ENCODE measurements at regions not wholly inside any gene's neighbourhood (a gene's known extent, or its start where the extent isn't known, plus 50 kb on each side); places are given as distances from the start of the nearest gene placed in this dataset.

DNA sequence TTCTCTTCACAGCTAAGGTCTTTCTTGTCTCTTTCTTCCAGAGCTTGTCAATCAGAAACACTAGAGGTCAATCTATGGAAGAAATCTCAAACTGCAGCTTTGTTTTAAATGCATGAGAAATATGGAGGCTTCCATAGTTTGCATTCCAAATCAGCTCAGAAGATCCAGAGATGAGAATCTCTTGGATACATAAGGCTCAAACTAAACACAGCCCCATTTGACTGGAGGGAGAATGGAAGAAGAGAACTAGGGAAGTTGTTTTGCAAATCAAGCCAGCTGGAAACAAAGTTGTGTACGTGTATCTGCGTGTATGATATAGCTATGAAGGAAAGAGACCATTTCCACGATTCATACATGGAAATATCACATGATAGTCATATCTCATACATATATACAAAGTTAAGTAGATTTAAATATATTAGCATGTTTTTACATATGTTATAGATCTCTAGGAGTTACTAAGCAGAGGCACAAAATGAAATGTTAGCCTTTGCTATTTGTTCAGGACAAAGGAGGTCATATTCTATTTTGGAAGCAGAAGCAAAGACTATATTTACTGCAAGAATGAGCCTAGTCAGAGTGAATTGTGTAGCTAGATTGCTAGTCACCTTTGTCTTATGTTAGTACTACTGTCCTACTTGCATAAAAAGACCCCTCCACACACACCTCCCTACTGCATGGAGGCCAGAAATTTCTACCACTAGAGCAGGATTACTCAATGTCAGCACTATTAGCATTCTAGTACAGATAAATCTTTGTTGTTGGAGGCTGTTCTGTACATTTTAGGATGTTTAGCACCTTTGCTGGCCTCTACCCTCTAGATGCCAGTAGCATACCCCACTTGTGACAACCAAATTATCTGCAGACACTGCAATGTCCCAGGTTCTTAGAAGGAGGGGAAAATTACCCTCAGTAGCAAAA is 303.5 kb upstream of the CHAC2 start:
- Histone ChIP-seq H3K9me3 (ENCODE audit: low read length) (no peaks in the 10 kb centered on the region), H3K9me2 (replicated peaks; ENCODE audit: insufficient read depth, low read length) (no peaks in the 10 kb centered on the region), H3K4me1 (ENCODE audit: low read length) (no peaks in the 10 kb centered on the region), H3K79me2 (ENCODE audit: low read length) (no peaks in the 10 kb centered on the region), H3K4me2 (ENCODE audit: low read depth, low read length, poor library complexity, severe bottlenecking) (no peak overlapping the region), H3K4me3 (ENCODE audit: low read length) (no peak overlapping the region), H3K36me3 (ENCODE audit: insufficient read depth, low read length) (no peaks in the 10 kb centered on the region), H3K27me3 (ENCODE audit: low read length) (no peaks in the 10 kb centered on the region), H3K27ac (ENCODE audit: low read length) (no peak overlapping the region), H3K9ac (ENCODE audit: low read length) (no peak overlapping the region), H2AFZ (ENCODE audit: low read length) (no peak overlapping the region; the same call in 1 of the 2 replicates), H4K20me1 (ENCODE audit: insufficient read depth, low read depth, low read length) (no peaks in the 10 kb centered on the region)
- DNase-seq, result no peak

DNA sequence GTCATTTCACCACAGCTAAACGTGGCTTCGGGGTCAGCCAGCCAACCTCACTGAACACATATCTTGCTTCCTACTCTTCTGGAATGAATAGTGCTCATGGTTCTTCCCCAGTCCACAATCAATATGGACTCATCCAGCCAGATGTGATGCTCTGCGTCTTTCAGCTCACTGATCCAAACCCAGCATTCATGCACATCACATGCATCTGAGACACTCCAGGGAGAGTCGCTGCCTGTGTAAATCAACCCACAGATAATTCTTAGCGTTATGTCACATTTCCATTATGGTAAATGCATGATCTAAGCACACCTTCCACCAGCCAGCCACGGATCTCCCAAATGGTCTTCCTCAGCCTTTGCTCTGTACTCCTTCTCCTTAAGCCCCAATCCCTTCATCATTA is 306.7 kb upstream of the CHAC2 start:
- Histone ChIP-seq H4K20me1 (ENCODE audit: insufficient read depth, low read depth, low read length) (no peaks in the 10 kb centered on the region), H3K9me3 (ENCODE audit: low read length) (no peaks in the 10 kb centered on the region), H3K36me3 (ENCODE audit: insufficient read depth, low read length) (no peaks in the 10 kb centered on the region), H3K4me2 (ENCODE audit: low read depth, low read length, poor library complexity, severe bottlenecking) (no peak overlapping the region), H3K9me2 (replicated peaks; ENCODE audit: insufficient read depth, low read length) (no peaks in the 10 kb centered on the region), H3K27ac (ENCODE audit: low read length) (no peak overlapping the region), H3K4me1 (ENCODE audit: low read length) (no peaks in the 10 kb centered on the region), H3K27me3 (ENCODE audit: low read length) (no peaks in the 10 kb centered on the region), H3K9ac (ENCODE audit: low read length) (no peak overlapping the region), H3K4me3 (ENCODE audit: low read length) (no peak overlapping the region), H3K79me2 (ENCODE audit: low read length) (no peaks in the 10 kb centered on the region), H2AFZ (ENCODE audit: low read length) (no peak overlapping the region)
- DNase-seq, result no peak

GRCh38 chr2:53460347-53460746 is 307.3 kb upstream of the CHAC2 start:
- H3K36me3 ChIP-seq (ENCODE audit: insufficient read depth, low read length), result no peaks in the 10 kb centered on the region
- H3K9me2 ChIP-seq (replicated peaks; ENCODE audit: insufficient read depth, low read length), result no peaks in the 10 kb centered on the region
- DNase-seq, result no peak
- H3K27ac ChIP-seq (ENCODE audit: low read length), result no peak overlapping the region
- H3K4me3 ChIP-seq (ENCODE audit: low read length), result no peak overlapping the region
- no peak overlapping the region for H3K9ac ChIP-seq (ENCODE audit: low read length)
- no peaks in the 10 kb centered on the region for H3K4me1 ChIP-seq (ENCODE audit: low read length)
- no peaks in the 10 kb centered on the region for H3K9me3 ChIP-seq (ENCODE audit: low read length)
- H3K79me2 ChIP-seq (ENCODE audit: low read length), result no peaks in the 10 kb centered on the region
- H3K27me3 ChIP-seq (ENCODE audit: low read length), result no peaks in the 10 kb centered on the region
- H4K20me1 ChIP-seq (ENCODE audit: insufficient read depth, low read depth, low read length), result no peaks in the 10 kb centered on the region
- no peak overlapping the region for H3K4me2 ChIP-seq (ENCODE audit: low read depth, low read length, poor library complexity, severe bottlenecking)
- no peak overlapping the region for H2AFZ ChIP-seq (ENCODE audit: low read length)

DNA sequence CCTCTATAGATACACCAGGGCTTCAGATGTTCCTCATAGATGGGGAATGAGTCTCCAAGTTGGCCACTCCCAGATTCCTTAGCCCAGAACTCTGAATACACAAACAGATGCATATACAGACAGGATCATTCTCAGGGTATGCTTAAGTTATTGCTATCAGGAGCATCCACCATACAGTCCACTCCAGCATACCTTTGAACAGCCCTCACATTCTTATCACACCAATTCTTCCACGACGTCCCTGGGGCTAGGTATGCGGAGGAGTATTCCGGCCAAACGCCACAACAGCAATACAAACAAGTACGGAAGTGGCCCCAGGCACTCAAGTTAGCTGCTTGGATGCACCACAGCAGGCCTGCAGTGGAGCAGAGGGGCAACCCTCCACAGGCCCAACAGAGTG is 312.5 kb upstream of the CHAC2 start:
- Histone ChIP-seq H3K36me3 (ENCODE audit: insufficient read depth, low read length) (no peaks in the 10 kb centered on the region), H3K4me1 (ENCODE audit: low read length) (peaks cover 8% of the 10 kb centered on the region), H3K4me3 (ENCODE audit: low read length) (no peak overlapping the region), H3K27ac (ENCODE audit: low read length) (no peak overlapping the region), H3K9me2 (replicated peaks; ENCODE audit: insufficient read depth, low read length) (no peaks in the 10 kb centered on the region), H4K20me1 (ENCODE audit: insufficient read depth, low read depth, low read length) (no peaks in the 10 kb centered on the region), H2AFZ (ENCODE audit: low read length) (no peak overlapping the region), H3K4me2 (ENCODE audit: low read depth, low read length, poor library complexity, severe bottlenecking) (no peak overlapping the region), H3K27me3 (ENCODE audit: low read length) (no peaks in the 10 kb centered on the region), H3K9ac (ENCODE audit: low read length) (no peak overlapping the region), H3K79me2 (ENCODE audit: low read length) (no peaks in the 10 kb centered on the region), H3K9me3 (ENCODE audit: low read length) (no peaks in the 10 kb centered on the region)
- DNase-seq, result no peak

DNA sequence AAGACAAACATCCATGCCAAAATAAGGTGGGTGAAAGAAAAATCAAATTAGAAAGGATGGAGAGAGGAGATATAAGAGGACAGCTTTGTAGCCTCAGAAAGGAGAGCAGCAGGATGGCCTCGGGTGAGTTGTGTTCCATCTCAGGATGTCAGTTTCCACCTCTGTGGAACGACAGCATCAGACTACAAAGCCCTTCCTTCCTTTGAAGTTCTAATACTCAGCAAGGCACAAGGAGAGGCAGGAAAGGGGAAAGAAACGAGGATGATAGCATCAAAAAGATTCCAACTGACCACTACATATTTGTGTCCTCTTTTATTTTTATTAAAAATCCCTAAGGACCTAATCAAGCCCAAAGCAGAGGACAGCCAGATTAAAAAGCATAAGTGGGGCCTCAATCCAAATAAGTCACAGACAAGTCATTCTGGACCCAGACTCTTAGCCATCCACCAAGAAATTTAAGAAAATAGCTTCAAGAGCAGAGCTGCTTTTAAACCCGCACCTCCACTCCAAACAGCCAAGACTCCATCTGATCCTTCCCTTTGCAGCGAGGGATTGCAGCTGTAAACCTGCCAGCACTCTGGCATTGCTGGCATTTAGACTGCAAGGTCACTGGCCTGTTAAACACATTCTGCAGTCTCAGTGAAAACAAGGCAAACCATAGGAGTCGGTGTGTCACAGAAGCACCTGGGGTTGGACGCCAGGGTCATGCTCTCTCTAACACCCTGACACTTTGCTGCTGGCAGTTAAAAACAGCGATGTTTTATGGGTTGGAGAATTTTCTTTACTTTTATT is 314.5 kb upstream of the CHAC2 start:
- DNase-seq, result no peak
- H3K27me3 ChIP-seq (ENCODE audit: low read length), result no peaks in the 10 kb centered on the region

GRCh38 chr2:53452400-53452799 is 315.2 kb upstream of the CHAC2 start:
- Histone ChIP-seq H3K9me2 (replicated peaks; ENCODE audit: insufficient read depth, low read length) (no peaks in the 10 kb centered on the region), H3K79me2 (ENCODE audit: low read length) (no peaks in the 10 kb centered on the region), H3K36me3 (ENCODE audit: insufficient read depth, low read length) (no peaks in the 10 kb centered on the region), H3K9me3 (ENCODE audit: low read length) (no peaks in the 10 kb centered on the region), H3K4me1 (ENCODE audit: low read length) (peaks cover 12% of the 10 kb centered on the region), H2AFZ (ENCODE audit: low read length) (no peak overlapping the region), H3K27me3 (ENCODE audit: low read length) (no peaks in the 10 kb centered on the region), H3K4me3 (ENCODE audit: low read length) (no peak overlapping the region), H3K27ac (ENCODE audit: low read length) (no peak overlapping the region), H4K20me1 (ENCODE audit: insufficient read depth, low read depth, low read length) (no peaks in the 10 kb centered on the region), H3K4me2 (ENCODE audit: low read depth, low read length, poor library complexity, severe bottlenecking) (no peak overlapping the region), H3K9ac (ENCODE audit: low read length) (no peak overlapping the region)
- no peak for DNase-seq

More for the DNA sequence above, 314.5 kb upstream of the CHAC2 start:
- no peak overlapping the region for H3K4me2 ChIP-seq (ENCODE audit: low read depth, low read length, poor library complexity, severe bottlenecking)
- no peak overlapping the region for H3K4me3 ChIP-seq (ENCODE audit: low read length)
- peaks cover 8% of the 10 kb centered on the region for H3K4me1 ChIP-seq (ENCODE audit: low read length)
- H3K9ac ChIP-seq (ENCODE audit: low read length), result no peak overlapping the region
- no peaks in the 10 kb centered on the region for H4K20me1 ChIP-seq (ENCODE audit: insufficient read depth, low read depth, low read length)
- H3K36me3 ChIP-seq (ENCODE audit: insufficient read depth, low read length), result no peaks in the 10 kb centered on the region
- no peaks in the 10 kb centered on the region for H3K9me3 ChIP-seq (ENCODE audit: low read length)
- no peak overlapping the region for H3K27ac ChIP-seq (ENCODE audit: low read length)
- H3K79me2 ChIP-seq (ENCODE audit: low read length), result no peaks in the 10 kb centered on the region
- H2AFZ ChIP-seq (ENCODE audit: low read length), result no peak overlapping the region
- H3K9me2 ChIP-seq (replicated peaks; ENCODE audit: insufficient read depth, low read length), result no peaks in the 10 kb centered on the region

- H3K9me2 ChIP-seq (replicated peaks; ENCODE audit: insufficient read depth, low read length), result no peaks in the 10 kb centered on the region
- no peak overlapping the region for H3K9ac ChIP-seq (ENCODE audit: low read length)
- peaks cover 25% of the 10 kb centered on the region for H3K4me1 ChIP-seq (ENCODE audit: low read length)
- H3K36me3 ChIP-seq (ENCODE audit: insufficient read depth, low read length), result no peaks in the 10 kb centered on the region
- no peak overlapping the region for H2AFZ ChIP-seq (ENCODE audit: low read length)
- no peaks in the 10 kb centered on the region for H3K79me2 ChIP-seq (ENCODE audit: low read length)
- H3K27ac ChIP-seq (ENCODE audit: low read length), result no peak overlapping the region
- H3K4me3 ChIP-seq (ENCODE audit: low read length), result no peak overlapping the region
- no peak overlapping the region for H3K4me2 ChIP-seq (ENCODE audit: low read depth, low read length, poor library complexity, severe bottlenecking)
- H4K20me1 ChIP-seq (ENCODE audit: insufficient read depth, low read depth, low read length), result no peaks in the 10 kb centered on the region
- no peaks in the 10 kb centered on the region for H3K9me3 ChIP-seq (ENCODE audit: low read length)
- no peaks in the 10 kb centered on the region for H3K27me3 ChIP-seq (ENCODE audit: low read length)
- no peak for DNase-seq
Measured at GRCh38 chr2:53450923-53451322, 316.7 kb upstream of the CHAC2 start.

GRCh38 chr2:53448591-53448990 is 319.0 kb upstream of the CHAC2 start:
- H3K4me3 ChIP-seq (ENCODE audit: low read length), result no peak overlapping the region
- peaks cover 49% of the 10 kb centered on the region for H3K4me1 ChIP-seq (ENCODE audit: low read length)
- H3K79me2 ChIP-seq (ENCODE audit: low read length), result no peaks in the 10 kb centered on the region
- H2AFZ ChIP-seq (ENCODE audit: low read length), result no peak overlapping the region
- no peaks in the 10 kb centered on the region for H3K36me3 ChIP-seq (ENCODE audit: insufficient read depth, low read length)
- no peaks in the 10 kb centered on the region for H4K20me1 ChIP-seq (ENCODE audit: insufficient read depth, low read depth, low read length)
- no peak overlapping the region for H3K9ac ChIP-seq (ENCODE audit: low read length)
- no peaks in the 10 kb centered on the region for H3K9me2 ChIP-seq (replicated peaks; ENCODE audit: insufficient read depth, low read length)
- DNase-seq, result no peak
- no peaks in the 10 kb centered on the region for H3K9me3 ChIP-seq (ENCODE audit: low read length)
- H3K4me2 ChIP-seq (ENCODE audit: low read depth, low read length, poor library complexity, severe bottlenecking), result no peak overlapping the region
- no peak overlapping the region for H3K27ac ChIP-seq (ENCODE audit: low read length)
- no peaks in the 10 kb centered on the region for H3K27me3 ChIP-seq (ENCODE audit: low read length)

All from Karpas-422 (cell line).